Endothelial cell of umbilical vein (primary cell): ENCODE measurements at regions not wholly inside any gene's neighbourhood (a gene's known extent, or its start where the extent isn't known, plus 50 kb on each side); places are given as distances from the start of the nearest gene placed in this dataset.

Source experiments
- BruUV-seq: library from RNA; stranded (reverse); fragments of 400-500 nt; replicated peaks from 2 replicates; lab custom pipeline; 2021; lab: Mats Ljungman, UMichigan
- CTCF ChIA-PET: fragments of 300-600, 350-600 bp; sonication (Branson Sonifier 250); formaldehyde crosslinking; loops from one replicate; lab custom pipeline; 2021; ENCODE audit warnings: antibody characterized with exemption, inconsistent platforms; lab: Charles Lee
- POLR2A ChIA-PET: fragments of 300-600, 350-600 bp; sonication (Branson Sonifier 250); formaldehyde crosslinking; loops from one replicate; lab custom pipeline; 2021; ENCODE audit warnings: antibody characterized with exemption, inconsistent platforms; lab: Charles Lee
- DNase-seq: peaks from one replicate; pipeline ENCODE4 v3.0.0-alpha.2; 2011; ENCODE audit warnings: low read depth, low spot score
- FAIRE-seq: peaks from 2 replicates; lab custom pipeline; 2011; peaks lifted over from hg19 to GRCh38; lab: Jason Lieb, UNC
- H2AFZ ChIP-seq: 2 replicates; pipeline ENCODE4 v1.6.0; 2012; ENCODE audit warnings: low read depth, low read length, control low read depth, inconsistent platforms
- H3K27ac ChIP-seq: 2 replicates; pipeline ENCODE4 v1.5.1; 2011; ENCODE audit warnings: low read depth, mild to moderate bottlenecking, control low read depth, low read length, moderate library complexity; ENCODE audit not compliant: insufficient read depth
- H3K27me3 ChIP-seq, 2 experiments: 2 replicates each; pipeline versions ENCODE4 v1.6.0 to v1.6.1; 2011; ENCODE audit warnings: low read length in 2 of 2, mixed read lengths in 1 of 2; ENCODE audit not compliant: control insufficient read depth in 2 of 2, insufficient read depth in 2 of 2
- H3K36me3 ChIP-seq, 2 experiments: 2 replicates in 1 of 2; 3 replicates in 1 of 2; pipeline ENCODE4 v1.5.1; 2011; ENCODE audit warnings: low read length in 2 of 2, mild to moderate bottlenecking in 1 of 2, moderate library complexity in 1 of 2; ENCODE audit not compliant: control insufficient read depth in 2 of 2, insufficient read depth in 2 of 2; ENCODE audit errors: extremely low read depth in 1 of 2
- H3K4me1 ChIP-seq: 3 replicates; pipeline ENCODE4 v1.5.1; 2011; ENCODE audit warnings: mild to moderate bottlenecking, low read length; ENCODE audit not compliant: control insufficient read depth, insufficient read depth; ENCODE audit errors: extremely low read depth
- H3K4me2 ChIP-seq: 2 replicates; pipeline ENCODE4 v1.6.1; 2011; ENCODE audit warnings: low read length, control low read depth, mixed read lengths; ENCODE audit not compliant: insufficient read depth
- H3K4me3 ChIP-seq, 3 experiments: fragments of 200-600 bp in 1 of 3; sonication (generic), shearing (Covaris generic) in 1 of 3; replicated peaks in 1 of 3; 2 replicates each; pipeline ENCODE4 v1.5.1; 2011 to 2016; ENCODE audit warnings: control low read depth in 3 of 3, low read length in 3 of 3, mild to moderate bottlenecking in 2 of 3, inconsistent platforms in 1 of 3, low read depth in 1 of 3, moderate library complexity in 1 of 3; ENCODE audit not compliant: insufficient read depth in 1 of 3
- H3K79me2 ChIP-seq: 2 replicates; pipeline ENCODE4 v1.6.0; 2012; ENCODE audit warnings: low read length, inconsistent platforms; ENCODE audit not compliant: control insufficient read depth, insufficient read depth
- H3K9ac ChIP-seq: replicated peaks from 2 replicates; pipeline ENCODE3; 2011; ENCODE audit warnings: low read length, control low read depth; ENCODE audit not compliant: insufficient read depth; ENCODE audit errors: extremely low read depth
- H3K9me1 ChIP-seq: replicated peaks from 3 replicates; pipeline ENCODE4 v1.6.0; 2011; ENCODE audit warnings: mild to moderate bottlenecking, low read length; ENCODE audit not compliant: control insufficient read depth, insufficient read depth; ENCODE audit errors: extremely low read depth
- H3K9me3 ChIP-seq: replicated peaks from 2 replicates; pipeline ENCODE4 v1.5.1; 2012; ENCODE audit warnings: low read length, inconsistent platforms; ENCODE audit not compliant: control insufficient read depth, insufficient read depth
- H4K20me1 ChIP-seq: replicated peaks from 2 replicates; pipeline ENCODE3; 2011; ENCODE audit warnings: mild to moderate bottlenecking, low read length; ENCODE audit not compliant: control insufficient read depth, insufficient read depth; ENCODE audit errors: extremely low read depth
- EZH2 ChIP-seq: IDR thresholded peaks from 2 replicates; pipeline ENCODE4 v1.6.1; 2012; ENCODE audit warnings: borderline replicate concordance, low read depth, mild to moderate bottlenecking, moderate library complexity, low read length, inconsistent platforms; ENCODE audit not compliant: severe bottlenecking
- FOS ChIP-seq: IDR thresholded peaks from 2 replicates; pipeline ENCODE4 v1.6.1; 2011; ENCODE audit warnings: mild to moderate bottlenecking, low read length, moderate library complexity, borderline replicate concordance; ENCODE audit not compliant: insufficient read depth
- GATA2 ChIP-seq: IDR thresholded peaks from 2 replicates; pipeline ENCODE4 v1.7.0; 2011; ENCODE audit warnings: low read depth, mild to moderate bottlenecking, moderate library complexity, mixed read lengths, low read length; ENCODE audit not compliant: insufficient read length, insufficient read depth
- JUN ChIP-seq: IDR thresholded peaks from 2 replicates; pipeline ENCODE4 v1.6.1; 2011; ENCODE audit warnings: borderline replicate concordance, low read depth; ENCODE audit not compliant: insufficient read length, insufficient read depth
- MYC ChIP-seq: IDR thresholded peaks from one replicate; pipeline ENCODE4 v1.6.1; 2011; ENCODE audit warnings: mild to moderate bottlenecking, low read depth, low read length
- POLR2A ChIP-seq: IDR thresholded peaks from 2 replicates; pipeline ENCODE4 v1.6.1; 2012; ENCODE audit warnings: low read depth, mild to moderate bottlenecking, control low read depth, low read length
- POLR2AphosphoS5 ChIP-seq: IDR thresholded peaks from 2 replicates; pipeline ENCODE4 v1.6.1; 2012; ENCODE audit warnings: low read depth, mild to moderate bottlenecking, control low read depth, low read length, moderate library complexity; ENCODE audit not compliant: insufficient read depth
- dilution Hi-C: fragments of 300-500 bp; cut with MboI; formaldehyde crosslinking; loops from one replicate; pipeline ENCODE4 v1.15.0; 2019; ENCODE audit warnings: low sequenced_read_pairs; ENCODE audit not compliant: extremely low pct_ligation_motif_present
- intact Hi-C: fragments of 100-400 bp; cut with micrococcal nuclease; formaldehyde crosslinking; loops from one replicate; pipeline ENCODE4 v1.10.0; 2022
- TF ChIP-seq, protein P1 (sequence below): IDR thresholded peaks from 2 replicates; pipeline ENCODE4 v1.6.1; 2011; ENCODE audit not compliant: insufficient read depth, insufficient read length
- TF ChIP-seq, protein P2 (sequence below), 2 donors: IDR thresholded peaks; 1 replicate in 1 of 2; 2 replicates in 1 of 2; pipeline ENCODE4 v1.5.1; 2011; ENCODE audit warnings: low read length in 2 of 2, mild to moderate bottlenecking in 2 of 2, moderate library complexity in 2 of 2, control low read depth in 1 of 2, inconsistent platforms in 1 of 2, low read depth in 1 of 2; ENCODE audit not compliant: insufficient read depth in 1 of 2; ENCODE audit errors: extremely low read depth in 1 of 2

DNA sequence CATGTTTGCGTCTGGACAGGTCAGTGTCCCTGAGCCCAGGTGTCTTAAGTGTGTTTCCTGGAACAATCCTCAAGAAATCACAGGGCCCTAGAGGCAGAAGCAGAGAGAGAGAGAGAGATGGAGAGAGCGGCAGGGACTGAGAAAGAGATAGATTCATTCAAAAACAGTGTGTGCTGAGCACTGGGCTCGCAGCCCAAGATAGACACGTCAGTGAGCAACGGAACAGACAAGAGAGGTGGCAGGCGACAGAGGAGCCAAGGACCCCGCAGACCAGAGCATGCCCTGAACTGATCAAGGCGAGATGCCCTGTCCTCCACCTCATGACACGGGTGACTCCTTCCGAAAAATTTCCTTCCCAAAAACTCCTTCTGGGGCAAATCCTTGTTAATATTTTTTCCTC is 362.0 kb upstream of the SULF2 start:
- Histone ChIP-seq H3K36me3 (no peaks in the 10 kb centered on the region), H3K9me1 (no peaks in the 10 kb centered on the region), H3K4me3 (no peak overlapping the region), H3K9me3 (no peaks in the 10 kb centered on the region), H4K20me1 (no peaks in the 10 kb centered on the region), H3K4me2 (no peak overlapping the region), H3K27ac (no peak overlapping the region), H3K79me2 (no peaks in the 10 kb centered on the region), H3K4me1 (no peaks in the 10 kb centered on the region), H3K9ac (no peak overlapping the region), H3K27me3 (no peaks in the 10 kb centered on the region), H2AFZ (no peak overlapping the region)
- TF ChIP-seq, protein P1, sequence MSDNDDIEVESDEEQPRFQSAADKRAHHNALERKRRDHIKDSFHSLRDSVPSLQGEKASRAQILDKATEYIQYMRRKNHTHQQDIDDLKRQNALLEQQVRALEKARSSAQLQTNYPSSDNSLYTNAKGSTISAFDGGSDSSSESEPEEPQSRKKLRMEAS: no peak
- TF ChIP-seq POLR2AphosphoS5: no peak
- no peak for TF ChIP-seq JUN
- TF ChIP-seq FOS: no peak
- no peak for TF ChIP-seq GATA2
- FAIRE-seq (no peak), DNase-seq (no peak)
- BruUV-seq: no TSS peak
- ChIA-PET POLR2A (no interaction called here), CTCF (no interaction called here)
- dilution Hi-C loops: no loop called here
- intact Hi-C loops: no loop called here

DNA sequence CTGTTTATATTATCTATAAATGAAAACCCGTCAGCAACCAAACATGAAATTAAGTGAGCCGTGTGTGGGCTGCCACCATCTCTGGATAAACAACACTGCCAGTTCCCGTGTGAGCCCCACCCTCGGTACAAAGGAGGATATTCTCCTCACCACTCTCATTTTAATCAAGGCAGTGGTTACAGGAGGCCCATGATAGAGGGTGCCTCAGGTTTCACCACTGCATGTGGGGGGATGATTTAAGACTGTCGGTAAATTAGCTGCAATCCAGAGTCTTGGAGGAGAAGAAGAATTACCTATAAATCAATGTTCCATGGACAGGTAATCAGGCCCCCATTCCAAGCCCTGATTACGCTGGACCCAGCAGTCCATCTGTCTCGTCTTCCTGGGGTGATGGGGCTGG is 361.6 kb upstream of the SULF2 start:
- no peak overlapping the region for H3K4me2 ChIP-seq
- dilution Hi-C loops: no loop called here
- TF ChIP-seq FOS: no peak
- TF ChIP-seq, protein P1: no peak
- no peak for TF ChIP-seq JUN
- no peak for TF ChIP-seq POLR2A
- TF ChIP-seq, protein P2, sequence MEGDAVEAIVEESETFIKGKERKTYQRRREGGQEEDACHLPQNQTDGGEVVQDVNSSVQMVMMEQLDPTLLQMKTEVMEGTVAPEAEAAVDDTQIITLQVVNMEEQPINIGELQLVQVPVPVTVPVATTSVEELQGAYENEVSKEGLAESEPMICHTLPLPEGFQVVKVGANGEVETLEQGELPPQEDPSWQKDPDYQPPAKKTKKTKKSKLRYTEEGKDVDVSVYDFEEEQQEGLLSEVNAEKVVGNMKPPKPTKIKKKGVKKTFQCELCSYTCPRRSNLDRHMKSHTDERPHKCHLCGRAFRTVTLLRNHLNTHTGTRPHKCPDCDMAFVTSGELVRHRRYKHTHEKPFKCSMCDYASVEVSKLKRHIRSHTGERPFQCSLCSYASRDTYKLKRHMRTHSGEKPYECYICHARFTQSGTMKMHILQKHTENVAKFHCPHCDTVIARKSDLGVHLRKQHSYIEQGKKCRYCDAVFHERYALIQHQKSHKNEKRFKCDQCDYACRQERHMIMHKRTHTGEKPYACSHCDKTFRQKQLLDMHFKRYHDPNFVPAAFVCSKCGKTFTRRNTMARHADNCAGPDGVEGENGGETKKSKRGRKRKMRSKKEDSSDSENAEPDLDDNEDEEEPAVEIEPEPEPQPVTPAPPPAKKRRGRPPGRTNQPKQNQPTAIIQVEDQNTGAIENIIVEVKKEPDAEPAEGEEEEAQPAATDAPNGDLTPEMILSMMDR (IDR thresholded peaks at IDR 0.05; ENCODE audit: extremely low read depth in 1 of 2, insufficient read depth in 1 of 2, low read depth in 1 of 2, low read length in 2 of 2): no peak
- no peak for TF ChIP-seq EZH2
- TF ChIP-seq POLR2AphosphoS5: no peak
- no peak for TF ChIP-seq GATA2
- no peak for TF ChIP-seq MYC
- BruUV-seq: no TSS peak
- no peaks in the 10 kb centered on the region for H3K27me3 ChIP-seq
- no peak overlapping the region for H3K27ac ChIP-seq
- H3K4me3 ChIP-seq: no peak overlapping the region
- no peak for DNase-seq
- no peak overlapping the region for H3K9ac ChIP-seq
- no peak for FAIRE-seq
- ChIA-PET POLR2A (no interaction called here), CTCF (interaction anchor here (1.9 kb wide), 1 partner anchor 474 kb away, joined by 4 read pairs; no protein-coding TSS in a partner anchor)
- H4K20me1 ChIP-seq: no peaks in the 10 kb centered on the region
- intact Hi-C loops: no loop called here
- no peaks in the 10 kb centered on the region for H3K4me1 ChIP-seq
- no peaks in the 10 kb centered on the region for H3K36me3 ChIP-seq
- no peaks in the 10 kb centered on the region for H3K9me3 ChIP-seq
- H2AFZ ChIP-seq: no peak overlapping the region
- H3K9me1 ChIP-seq: no peaks in the 10 kb centered on the region
- H3K79me2 ChIP-seq: no peaks in the 10 kb centered on the region
